DMS79 (cell line): ENCODE measurements at regions not wholly inside any gene's neighbourhood (a gene's known extent, or its start where the extent isn't known, plus 50 kb on each side); places are given as distances from the start of the nearest gene placed in this dataset.
"Not testable (repeated sequence)": the region's sequence is repeated elsewhere in the genome, so short reads cannot be mapped to it uniquely, and the experiment has no call there.

Experiments
- DNase-seq: peaks from one replicate; lab custom pipeline; 2025; lab: John Stamatoyannopoulos, UW

DNA sequence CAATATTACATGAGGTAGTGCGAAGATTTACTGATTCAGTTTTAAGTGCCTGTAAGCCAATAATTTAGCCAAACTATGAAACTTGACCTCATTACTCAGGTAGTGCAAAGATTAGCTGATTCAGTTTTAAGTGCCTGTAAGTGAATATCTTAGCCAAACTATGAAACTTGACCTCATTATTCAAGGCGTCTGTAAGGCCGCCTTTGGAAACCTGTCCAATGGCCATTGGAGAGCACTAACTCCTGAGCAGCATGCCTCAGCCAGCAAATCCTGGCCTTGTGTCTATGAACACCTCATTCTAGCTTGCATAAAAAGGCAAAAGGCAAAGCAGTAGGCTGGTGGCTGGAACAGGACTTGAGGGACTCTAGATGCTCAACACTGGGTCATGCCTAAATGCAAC lies 127.0 kb upstream of the GPR12 start:
- no peak for DNase-seq

DNA sequence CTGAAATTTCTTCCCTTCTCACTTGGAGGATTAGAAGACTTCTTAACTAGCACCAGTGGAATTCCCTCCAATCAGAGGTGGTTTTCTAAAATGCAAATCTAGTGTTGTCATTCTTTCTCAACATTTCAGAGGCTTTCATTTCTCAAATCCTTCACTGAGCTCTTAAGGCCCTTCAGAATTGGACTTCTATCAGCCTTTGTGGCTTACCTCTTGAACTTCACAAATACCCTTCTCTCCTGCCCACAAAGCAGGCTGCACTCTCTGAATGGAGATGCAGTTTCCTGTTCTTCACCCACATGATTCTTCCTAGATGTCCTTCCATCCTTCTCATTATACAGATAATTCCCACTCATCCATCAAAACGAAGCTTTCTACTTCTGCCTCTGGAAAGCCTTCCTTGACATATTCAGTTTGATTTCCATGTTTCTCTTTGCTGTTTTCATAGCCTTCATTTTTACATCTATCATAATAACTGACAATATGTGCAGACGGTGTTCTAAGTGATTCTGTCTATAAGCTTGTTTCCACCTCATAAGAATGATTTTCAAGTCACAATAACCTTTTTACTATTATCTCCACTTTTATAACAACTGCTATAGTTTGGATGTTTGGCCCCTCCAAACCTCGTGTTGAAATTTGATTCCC lies 123.1 kb upstream of the GPR12 start:
- DNase-seq = no peak

DNA sequence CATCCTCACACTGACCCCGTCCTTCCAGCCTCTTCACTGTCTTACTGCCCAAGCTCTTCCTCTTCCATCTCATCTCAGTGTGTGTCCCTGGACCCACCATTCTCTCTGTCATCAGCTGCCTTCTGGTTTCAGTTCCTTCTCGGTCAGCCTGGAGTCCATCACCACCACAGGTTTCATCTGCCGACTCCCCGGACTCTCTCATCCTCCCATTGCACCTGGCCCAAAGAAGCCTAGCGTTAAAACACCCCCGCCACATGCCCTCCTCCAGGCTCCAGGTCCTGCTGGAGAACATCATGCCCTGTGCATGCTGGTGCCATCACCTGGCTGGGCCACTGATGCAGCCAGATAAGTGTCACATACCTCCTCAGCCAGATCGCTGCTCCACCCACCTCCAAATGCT lies 122.1 kb upstream of the GPR12 start:
- no peak for DNase-seq

DNA sequence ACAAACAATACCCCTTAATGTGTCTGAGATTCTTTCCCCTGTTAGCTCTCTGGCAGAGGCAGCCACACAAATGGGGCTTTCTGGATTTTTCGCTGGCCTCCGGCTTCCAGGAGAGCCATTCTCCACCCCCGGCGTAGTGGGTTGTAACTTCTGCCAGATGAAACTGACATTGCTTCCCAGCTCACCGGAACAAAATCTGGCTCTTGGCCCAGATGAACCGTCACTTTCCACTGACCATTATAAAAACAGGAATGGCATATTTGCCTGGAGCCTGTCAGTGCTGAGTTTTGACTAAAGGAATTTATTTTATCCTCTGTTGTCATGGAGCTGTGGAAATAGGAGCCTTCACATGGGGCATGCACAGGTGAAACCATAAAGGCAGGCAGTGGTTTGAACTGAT lies 120.6 kb upstream of the GPR12 start:
- DNase-seq = no peak

DNA sequence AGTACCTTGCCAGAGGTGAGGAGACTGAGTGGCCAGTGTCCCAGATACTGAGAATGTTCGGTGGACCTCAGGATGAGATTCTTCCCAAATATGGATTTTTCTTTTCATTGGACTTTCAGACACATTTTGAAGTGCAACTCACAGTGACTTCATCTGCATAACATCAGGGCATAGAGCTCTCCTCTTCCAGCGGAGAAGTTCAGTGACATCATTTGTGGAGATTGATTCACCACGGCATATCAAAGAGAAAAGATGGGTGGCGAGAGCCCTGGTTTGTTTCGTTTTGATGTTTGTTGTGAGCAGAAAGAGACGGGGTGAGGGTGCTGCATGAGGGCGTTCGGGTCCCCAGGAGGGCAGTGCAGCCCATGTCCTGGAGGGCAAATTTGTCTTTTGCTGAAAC lies 120.1 kb upstream of the GPR12 start:
- DNase-seq = no peak

DNA sequence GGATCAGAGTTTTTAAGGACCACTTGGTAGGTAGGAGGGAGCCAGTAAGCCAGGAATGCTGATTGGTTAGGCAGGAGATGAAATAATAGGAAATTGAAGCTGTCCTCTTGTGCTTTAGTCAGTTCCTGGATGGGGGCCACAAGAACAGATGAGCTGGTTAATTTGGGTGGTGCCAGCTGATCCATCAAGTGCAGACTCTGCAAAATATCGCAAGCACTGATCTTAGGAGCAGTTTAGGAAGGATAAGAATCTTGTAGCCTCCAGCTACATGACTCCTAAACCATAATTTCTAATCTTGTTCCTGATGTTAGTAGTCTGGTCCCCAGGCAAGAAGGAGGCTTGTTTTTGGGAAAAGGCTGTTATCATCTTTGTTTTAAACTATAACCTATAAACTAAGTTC lies 117.9 kb upstream of the GPR12 start:
- no peak for DNase-seq

DNA sequence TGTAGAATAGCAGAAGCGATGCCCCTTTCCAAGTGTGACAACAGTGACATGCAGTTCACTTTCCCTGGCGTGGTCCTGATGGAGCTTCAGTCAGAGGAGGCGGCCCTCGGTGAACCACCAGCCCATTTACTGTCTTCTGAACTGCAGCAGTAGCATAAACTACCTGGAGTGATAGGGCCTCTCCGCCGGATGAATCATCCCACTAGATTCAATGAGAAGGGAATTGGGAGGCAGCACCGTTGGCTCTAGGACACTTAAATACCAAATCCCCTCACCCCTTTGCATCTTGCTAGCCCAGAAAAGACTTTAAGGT lies 112.8 kb upstream of the GPR12 start:
- DNase-seq = no peak

DNA sequence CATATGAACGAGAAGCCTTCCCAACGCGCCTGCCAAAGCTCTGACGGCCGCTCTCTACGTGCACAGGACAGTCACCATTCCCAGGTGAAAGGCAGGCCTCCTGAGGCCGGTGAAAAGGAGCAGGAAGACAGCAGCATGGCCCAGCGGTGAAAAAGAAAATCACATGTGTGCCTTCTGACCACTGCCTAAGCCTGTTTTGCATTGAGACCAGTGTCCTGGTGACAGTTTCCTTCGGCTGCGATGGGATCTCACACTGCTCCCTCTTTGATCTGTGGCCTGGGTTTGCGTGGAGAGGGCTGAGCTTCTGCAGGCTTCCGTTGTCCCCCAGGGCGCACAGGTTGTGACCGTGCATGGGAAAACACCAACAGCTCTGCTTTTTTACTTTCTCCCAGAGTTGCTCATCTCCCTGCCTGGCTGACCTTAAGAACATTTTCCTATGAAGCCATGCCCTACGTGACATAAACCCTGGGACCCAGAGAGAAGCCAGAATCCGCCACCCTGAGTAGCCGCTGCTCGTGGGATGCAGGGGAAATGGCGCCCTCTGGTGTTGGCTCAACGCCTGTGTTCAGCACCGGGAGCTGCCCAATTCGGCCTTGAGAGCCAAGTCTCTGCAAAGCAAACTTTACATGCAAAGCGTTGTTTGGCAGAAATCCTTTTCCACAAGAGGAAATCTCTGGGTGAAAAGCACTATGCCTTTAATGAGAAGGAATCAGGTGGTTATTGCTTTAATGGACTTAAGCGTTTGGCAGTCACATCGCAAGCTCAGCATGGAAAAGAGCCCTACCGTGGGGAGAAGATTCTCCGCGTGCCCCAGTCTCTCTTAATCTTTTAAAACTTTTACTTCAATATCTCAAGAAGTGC lies 112.2 kb upstream of the GPR12 start:
- DNase-seq = no peak

DNA sequence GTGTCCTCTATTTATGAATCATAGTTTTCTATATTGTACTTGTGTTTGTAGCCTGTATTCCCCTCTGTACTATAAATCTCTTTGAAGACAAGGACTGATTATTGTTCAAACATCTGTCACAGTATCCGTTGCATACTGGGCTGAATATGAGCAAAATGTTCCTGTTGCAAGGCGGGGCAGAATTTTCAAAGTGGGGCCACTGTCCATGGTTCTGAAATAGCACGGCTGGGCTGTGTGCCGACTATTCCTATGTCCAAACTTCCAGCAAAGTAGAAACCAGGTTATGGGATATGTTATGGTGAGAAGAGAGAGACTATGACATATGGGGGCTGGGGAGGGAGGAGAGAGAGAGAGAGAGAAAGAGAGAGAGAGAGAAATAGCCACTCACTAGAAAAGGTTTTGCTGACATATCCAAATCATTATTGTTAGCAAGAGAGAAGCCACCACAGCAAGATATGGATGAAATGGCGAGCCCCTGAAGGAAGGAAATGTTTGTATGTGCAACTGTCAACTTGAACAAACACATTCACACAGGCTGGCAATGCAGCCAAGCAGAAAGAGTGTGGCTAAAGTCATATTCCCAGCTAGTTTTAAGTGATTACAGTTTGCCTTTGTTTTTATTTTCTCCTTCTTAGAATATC lies 107.0 kb upstream of the GPR12 start:
- no peak for DNase-seq

DNA sequence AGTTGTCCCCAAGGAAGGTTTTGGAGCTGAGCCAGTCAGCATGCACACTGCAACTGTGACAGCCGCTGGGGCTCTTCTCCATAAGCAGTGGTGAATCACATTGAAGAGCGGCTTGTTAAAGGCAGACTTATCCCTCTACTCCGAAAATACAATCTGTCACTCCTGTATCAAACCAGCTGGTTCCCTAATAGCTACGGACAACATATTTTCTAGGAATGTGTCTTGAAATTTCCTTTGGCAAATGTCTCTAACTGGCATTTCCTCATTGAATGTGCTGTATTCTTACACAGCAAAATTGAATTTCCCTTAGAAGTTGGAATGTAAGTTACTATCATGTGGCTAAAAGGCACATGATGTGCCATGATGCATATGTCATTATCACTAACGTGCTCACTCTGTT lies 104.0 kb upstream of the GPR12 start:
- DNase-seq = no peak

DNA sequence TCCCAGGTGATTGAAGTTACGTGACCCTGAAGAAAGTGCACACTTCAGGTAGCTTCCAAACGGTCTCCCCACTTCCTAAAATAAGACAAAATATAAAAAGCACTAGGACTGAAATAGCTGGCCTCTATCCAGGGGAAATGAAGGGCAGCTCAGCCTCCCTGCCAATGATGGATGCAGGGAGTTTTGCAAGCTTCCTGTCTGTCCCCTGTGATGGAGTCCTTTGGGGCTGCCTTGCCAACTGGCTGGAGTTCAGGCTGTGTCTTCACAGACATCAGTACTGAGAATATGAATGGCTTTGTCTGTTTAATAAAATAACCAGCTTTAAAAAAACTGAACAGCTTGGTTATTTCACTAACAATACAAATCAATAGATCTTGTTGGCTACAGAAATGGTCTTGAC lies 101.4 kb upstream of the GPR12 start:
- DNase-seq = no peak

DNA sequence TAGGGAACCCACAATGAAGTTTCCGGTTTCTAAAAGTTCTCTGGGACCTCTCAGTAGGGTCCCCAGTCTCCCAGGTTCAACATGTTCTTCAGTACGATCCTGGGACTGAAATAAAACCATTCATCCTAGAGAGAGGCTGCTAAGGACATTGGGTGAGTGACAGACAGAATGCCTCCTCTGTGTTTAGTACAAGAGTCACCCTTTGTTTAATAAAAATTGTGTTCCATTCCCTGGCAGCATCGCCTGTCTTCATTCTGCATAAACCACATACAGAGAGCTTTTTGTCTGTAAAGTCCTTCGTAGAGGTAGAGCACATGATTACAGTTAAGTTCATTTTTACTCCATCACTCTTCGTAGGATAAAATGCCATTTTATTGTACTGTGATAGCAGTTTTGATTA lies 95.3 kb upstream of the GPR12 start:
- DNase-seq = no peak

DNA sequence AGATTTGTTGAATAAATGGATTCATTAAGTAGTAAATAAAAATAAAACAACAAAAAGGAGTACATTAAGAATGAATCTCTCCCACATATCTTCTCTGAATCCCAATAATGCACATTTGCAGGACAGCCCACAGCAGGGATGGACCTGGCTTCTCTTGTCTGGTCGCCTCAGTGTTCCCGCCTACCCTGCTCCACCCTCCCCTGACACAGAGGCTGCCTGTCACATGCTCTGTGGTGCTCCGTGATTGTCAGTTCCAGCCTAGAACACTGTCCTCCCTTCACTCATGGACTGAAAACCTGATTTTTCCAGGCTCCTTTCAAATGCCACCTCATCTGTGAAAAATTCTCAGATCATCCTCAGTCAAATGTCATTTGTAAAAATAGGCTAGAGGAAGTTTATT lies 94.5 kb upstream of the GPR12 start:
- no peak for DNase-seq

DNA sequence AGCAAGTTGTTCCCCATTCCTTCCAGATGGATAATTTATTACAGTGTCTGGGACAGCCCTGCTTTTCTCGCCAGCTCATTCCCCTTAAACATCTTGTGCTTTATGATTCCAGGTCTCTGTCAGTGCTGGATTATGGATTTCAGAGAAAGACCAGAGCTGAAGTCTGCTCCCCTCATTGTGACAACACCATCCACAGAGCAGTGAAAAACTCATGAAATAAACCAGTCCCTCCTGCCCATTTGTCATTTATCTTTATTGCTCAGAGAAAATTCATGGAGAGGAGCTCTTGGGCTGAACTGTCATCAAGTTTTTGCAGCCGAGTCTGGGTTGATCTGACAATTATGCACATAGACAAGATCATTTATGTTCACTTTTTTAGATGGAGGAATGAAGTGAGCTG lies 92.7 kb upstream of the GPR12 start:
- no peak for DNase-seq

DNA sequence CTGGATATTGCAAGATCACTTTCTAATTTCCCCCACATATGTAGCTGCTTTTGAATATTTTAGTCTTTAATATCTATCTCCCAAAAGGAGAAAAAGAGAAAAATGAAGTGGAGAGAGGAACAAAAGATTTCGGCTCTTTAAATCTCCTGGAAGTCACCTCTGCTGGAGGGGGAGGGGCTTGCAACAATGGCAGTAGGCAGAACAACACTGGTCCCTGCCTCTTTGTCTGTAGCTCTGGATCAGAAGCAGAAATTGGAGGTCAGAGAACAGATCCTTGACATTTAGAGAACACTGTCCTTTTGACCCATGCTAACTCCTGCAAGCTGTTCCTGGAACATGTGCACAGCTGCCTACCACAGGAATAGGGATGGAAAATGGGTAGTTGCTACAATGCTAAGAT lies 86.7 kb upstream of the GPR12 start:
- DNase-seq = no peak

DNA sequence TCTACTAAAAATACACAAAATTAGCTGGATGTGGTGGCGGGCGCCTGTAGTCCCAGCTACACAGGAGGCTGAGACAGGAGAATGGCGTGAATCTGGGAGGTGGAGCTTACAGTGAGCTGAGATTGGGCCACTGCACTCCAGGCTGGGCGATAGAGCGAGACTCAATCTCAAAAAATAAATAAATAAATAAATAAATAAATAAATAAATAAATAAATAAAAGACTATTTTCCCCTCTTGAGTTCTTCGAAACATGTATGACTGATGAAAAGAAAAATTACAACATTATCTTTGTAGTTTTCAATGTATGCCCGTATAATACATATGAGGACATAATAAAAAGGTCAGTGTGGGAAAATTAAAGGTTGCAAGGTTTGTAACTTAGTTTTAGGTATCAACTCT lies 84.5 kb upstream of the GPR12 start:
- DNase-seq = not testable (repeated sequence)

DNA sequence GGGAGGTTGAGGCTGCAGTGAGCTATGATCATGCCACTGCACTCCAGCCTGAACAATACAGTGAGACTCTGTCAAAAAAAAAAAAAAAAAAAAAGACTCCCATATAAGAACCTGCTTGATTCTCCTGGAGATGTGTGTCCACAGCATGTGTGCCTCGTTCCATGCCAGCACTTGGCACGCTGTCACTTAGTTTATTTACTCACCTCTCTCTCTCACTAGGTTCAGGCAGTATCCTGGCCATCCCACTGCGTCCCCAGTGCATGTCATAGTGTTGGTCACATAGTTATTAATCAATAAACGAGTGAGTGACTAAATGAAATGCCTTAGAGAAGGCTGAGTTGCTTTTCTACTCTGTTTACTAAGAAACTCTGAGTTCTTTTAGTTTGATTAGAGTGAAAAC lies 79.1 kb upstream of the GPR12 start:
- DNase-seq = no peak

DNA sequence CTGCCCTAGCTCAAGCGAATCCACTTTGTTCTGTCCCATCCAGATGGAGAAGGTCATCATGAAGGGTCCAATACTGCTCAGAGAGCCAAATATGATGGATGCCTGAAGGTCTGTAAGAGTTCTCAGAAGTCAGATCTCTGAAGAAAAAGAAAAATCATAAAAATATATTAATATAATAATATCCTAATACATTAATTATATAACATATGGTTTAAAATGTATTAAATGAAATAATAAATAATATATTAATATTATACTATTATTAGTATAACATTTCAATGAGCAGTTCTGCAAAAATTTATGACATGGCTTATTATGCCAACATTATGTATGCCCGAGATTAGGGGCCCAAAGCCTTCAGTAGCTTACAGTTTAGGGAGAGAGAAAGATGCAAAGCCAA lies 78.2 kb upstream of the GPR12 start:
- DNase-seq = no peak

DNA sequence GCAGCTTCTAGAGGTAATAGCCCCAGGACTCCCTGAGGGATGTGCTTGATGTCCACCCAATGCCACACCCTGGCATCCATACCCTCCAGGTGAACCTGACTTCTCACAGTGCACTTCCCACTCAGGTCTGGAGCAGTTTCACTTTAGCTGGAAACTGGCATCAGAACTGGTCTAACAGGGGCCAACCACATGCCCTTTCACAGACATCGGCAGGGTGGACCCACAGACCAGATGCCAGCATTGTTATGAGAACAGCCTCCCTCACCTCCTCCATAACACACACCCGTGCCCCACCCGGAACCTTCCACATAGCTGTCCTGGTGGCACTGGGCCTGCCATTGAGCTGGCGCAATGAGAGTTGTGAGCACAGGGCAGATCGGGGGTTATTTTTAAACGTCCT lies 77.4 kb upstream of the GPR12 start:
- no peak for DNase-seq

DNA sequence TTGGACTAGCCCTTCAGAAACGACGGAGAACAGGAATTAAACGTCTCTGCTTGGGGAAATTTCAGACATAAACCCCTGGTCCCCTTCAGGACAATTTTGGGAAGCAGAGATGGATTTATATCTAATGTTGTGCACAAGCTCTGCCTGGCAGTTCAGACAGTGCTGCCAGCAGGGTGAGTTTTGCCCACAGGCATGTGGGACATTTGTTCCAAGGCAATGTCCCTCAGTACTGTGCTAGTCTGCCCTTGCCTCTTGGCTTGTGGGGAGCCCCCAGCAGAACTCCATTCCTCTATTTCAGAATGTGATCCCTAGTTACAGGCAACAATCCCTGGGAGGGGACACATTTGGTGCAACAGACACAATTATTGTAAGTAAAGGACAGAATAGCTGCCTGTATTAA lies 76.5 kb upstream of the GPR12 start:
- no peak for DNase-seq

DNA sequence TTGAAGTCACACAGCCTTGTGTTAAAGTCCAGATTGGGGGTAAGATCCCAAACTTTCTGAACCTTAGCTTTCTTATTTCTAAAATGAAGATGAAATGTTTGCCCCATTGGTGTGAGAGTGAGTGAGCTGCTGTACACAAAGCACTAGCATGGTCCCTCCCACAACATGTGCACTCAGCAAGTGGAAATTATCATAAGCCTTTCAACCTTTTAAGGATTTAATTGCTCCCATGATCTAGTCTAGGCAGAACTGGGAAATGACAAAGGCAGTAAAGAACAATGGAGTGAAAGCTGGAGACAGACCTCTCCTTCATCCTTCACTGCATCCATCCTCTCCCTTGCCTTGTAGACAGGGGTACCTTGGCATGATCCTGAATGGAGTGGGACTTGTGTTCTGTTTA lies 76.0 kb upstream of the GPR12 start:
- DNase-seq = no peak

DNA sequence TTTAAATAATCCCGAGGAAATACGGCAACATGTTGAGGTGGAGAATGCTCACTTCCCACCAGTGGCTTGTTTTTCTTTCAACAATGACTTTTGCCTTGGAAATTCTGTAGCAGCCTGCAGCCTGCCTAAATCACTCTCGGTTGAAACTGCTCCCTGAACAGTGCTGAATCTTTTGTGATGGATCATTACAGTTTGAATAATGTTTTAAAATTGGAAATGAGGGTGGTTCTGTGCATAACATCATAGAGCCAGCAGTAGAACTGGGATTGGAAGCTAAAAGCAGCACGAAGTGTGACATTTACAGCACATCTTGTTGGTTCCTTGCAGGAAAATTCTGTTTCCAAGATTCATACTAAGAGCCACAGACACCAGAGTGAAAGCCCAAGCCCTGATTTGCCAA lies 74.1 kb upstream of the GPR12 start:
- DNase-seq = no peak

DNA sequence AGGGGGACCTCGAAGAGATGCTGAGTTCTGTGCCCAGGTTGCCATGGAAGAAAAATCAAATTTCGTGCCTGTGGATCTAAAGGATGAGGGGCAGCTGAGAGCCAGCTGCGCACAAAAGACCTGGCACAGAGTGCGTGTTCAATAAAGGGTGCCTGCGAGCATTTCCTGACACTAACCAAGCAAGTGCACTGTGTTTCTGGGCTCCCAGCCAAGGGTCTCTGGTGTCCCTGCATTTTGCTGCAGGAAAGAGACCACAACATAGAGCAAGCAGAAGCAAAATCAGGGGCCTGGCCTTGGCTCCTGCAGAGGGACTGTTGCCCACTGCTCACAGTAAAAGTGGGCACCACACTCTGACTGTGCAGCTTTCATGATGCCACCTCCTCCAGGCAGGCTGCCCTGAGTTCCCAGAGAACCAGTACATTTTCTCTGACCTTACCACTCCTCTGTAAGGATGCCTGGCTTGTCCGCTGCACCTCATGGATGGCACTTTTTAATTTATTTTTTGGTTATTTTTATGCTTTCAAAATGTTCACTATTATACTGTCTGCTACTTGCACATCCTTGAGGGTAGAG lies 70.8 kb upstream of the GPR12 start:
- DNase-seq = no peak
